IPS DF 6.9 (cell line): ENCODE measurements at regions not wholly inside any gene's neighbourhood (a gene's known extent, or its start where the extent isn't known, plus 50 kb on each side); places are given as distances from the start of the nearest gene placed in this dataset.
A peak's percentile ranks its signal among the peaks of the same experiment; 100 is the strongest.

Experiments
- DNase-seq: peaks from one replicate; pipeline ENCODE4 v3.0.0-alpha.2; 2013; ENCODE audit warnings: low read depth, low spot score
- H3K27ac ChIP-seq: one replicate; pipeline ENCODE4 v1.5.1; 2013; ENCODE audit warnings: low read length, control low read depth
- H3K27me3 ChIP-seq: 2 replicates; pipeline ENCODE4 v1.6.1; 2013; ENCODE audit warnings: mild to moderate bottlenecking, low read length; ENCODE audit not compliant: control insufficient read depth, insufficient read depth
- H3K36me3 ChIP-seq: 2 replicates; pipeline ENCODE4 v1.6.1; 2013; ENCODE audit warnings: low read length; ENCODE audit not compliant: control insufficient read depth, insufficient read depth
- H3K4me1 ChIP-seq: 2 replicates; pipeline ENCODE4 v1.6.1; 2013; ENCODE audit warnings: low read length; ENCODE audit not compliant: control insufficient read depth, insufficient read depth
- H3K4me3 ChIP-seq: 2 replicates; pipeline ENCODE4 v1.5.1; 2013; ENCODE audit warnings: mild to moderate bottlenecking, low read length
- H3K9me3 ChIP-seq: 2 replicates; pipeline ENCODE4 v1.6.1; 2013; ENCODE audit warnings: low read length, inconsistent platforms; ENCODE audit not compliant: control insufficient read depth, insufficient read depth
- WGBS: extraction: QIAGEN DNeasy Blood & Tissue Kit; methylation state at CpG from one replicate; pipeline ENCODE4 v1.1.7; 2013; ENCODE audit warnings: mixed read lengths, missing lambda C conversion rate; ENCODE audit not compliant: insufficient read length, insufficient coverage; 5-methylcytosine and 5-hydroxymethylcytosine counted together

GRCh38 chr2:203814661-203815540 is 52.7 kb upstream of the CTLA4 start:
- no peaks in the 10 kb centered on the region for H3K9me3 ChIP-seq
- no CpG with 5 or more reads among the region's 10 CpGs for WGBS
- no peak overlapping the region for H3K27ac ChIP-seq
- no peaks in the 10 kb centered on the region for H3K36me3 ChIP-seq
- no peaks in the 10 kb centered on the region for H3K27me3 ChIP-seq
- DNase-seq: peak; percentile 31
- no peak overlapping the region for H3K4me3 ChIP-seq
- no peaks in the 10 kb centered on the region for H3K4me1 ChIP-seq

GRCh38 chr2:203815541-203815898 is 52.1 kb upstream of the CTLA4 start:
- H3K36me3 ChIP-seq: no peaks in the 10 kb centered on the region
- no peak overlapping the region for H3K27ac ChIP-seq
- H3K9me3 ChIP-seq: no peaks in the 10 kb centered on the region
- H3K4me1 ChIP-seq: no peaks in the 10 kb centered on the region
- WGBS: no CpG with 5 or more reads among the region's 2 CpGs
- H3K27me3 ChIP-seq: no peaks in the 10 kb centered on the region
- H3K4me3 ChIP-seq: no peak overlapping the region
- DNase-seq: no peak

- Histone ChIP-seq H3K27ac (no peak overlapping the region), H3K27me3 (no peaks in the 10 kb centered on the region), H3K4me3 (no peak overlapping the region), H3K9me3 (no peaks in the 10 kb centered on the region), H3K4me1 (no peaks in the 10 kb centered on the region), H3K36me3 (no peaks in the 10 kb centered on the region)
- no CpG with 5 or more reads among the region's 5 CpGs for WGBS
- DNase-seq: no peak
Measured at GRCh38 chr2:203817147-203817546, 50.4 kb upstream of the CTLA4 start.
